ENCODE measurements at regions not wholly inside any gene's neighbourhood (a gene's known extent, or its start where the extent isn't known, plus 50 kb on each side); places are given as distances from the start of the nearest gene placed in this dataset.

DNA sequence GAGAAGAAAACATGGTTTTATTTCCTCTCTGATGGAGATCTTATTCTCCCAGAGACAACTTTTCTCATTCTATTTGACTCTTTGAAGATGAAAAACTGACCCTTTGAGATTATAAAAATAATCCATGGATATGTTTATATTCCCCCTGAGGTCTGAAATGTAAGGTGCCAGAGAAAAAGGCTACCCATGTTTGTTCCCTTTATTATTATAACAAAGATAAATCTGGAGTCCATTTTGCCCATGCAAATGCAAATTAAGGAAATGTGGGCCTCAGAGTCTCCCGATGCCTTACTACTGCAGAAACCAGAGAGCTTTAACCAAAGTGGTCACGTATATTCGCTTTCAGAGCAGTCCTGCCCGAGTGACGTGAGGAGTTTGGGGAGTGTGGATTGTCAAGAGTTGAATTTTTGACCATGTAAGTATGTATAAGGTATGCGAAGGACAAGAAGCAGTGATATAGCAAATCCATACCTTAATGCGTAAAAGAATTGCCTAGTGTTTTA, 312.5 kb downstream of the RASEF start:
- H3K9ac ChIP-seq (ENCODE audit: insufficient read depth, low read length) = no peak overlapping the region
- H3K27ac ChIP-seq (ENCODE audit: insufficient read depth, low read length) = no peak overlapping the region
- no peak overlapping the region for H3K4me3 ChIP-seq (replicated peaks in 1 of 4; ENCODE audit: control extremely low read depth in 1 of 4, insufficient read depth in 1 of 4, low read depth in 3 of 4, low read length in 4 of 4)
- H3K27me3 ChIP-seq (ENCODE audit: control insufficient read depth, insufficient read depth, low read length) = no peaks in the 10 kb centered on the region
- no peaks in the 10 kb centered on the region for H3K4me1 ChIP-seq (ENCODE audit: control insufficient read depth, extremely low read depth, insufficient read depth, low read length)
- no peak for DNase-seq (ENCODE audit: low read depth in 2 of 2)
- H3K36me3 ChIP-seq (ENCODE audit: control insufficient read depth, insufficient read depth, low read length) = no peaks in the 10 kb centered on the region
- TF ChIP-seq, protein P1, sequence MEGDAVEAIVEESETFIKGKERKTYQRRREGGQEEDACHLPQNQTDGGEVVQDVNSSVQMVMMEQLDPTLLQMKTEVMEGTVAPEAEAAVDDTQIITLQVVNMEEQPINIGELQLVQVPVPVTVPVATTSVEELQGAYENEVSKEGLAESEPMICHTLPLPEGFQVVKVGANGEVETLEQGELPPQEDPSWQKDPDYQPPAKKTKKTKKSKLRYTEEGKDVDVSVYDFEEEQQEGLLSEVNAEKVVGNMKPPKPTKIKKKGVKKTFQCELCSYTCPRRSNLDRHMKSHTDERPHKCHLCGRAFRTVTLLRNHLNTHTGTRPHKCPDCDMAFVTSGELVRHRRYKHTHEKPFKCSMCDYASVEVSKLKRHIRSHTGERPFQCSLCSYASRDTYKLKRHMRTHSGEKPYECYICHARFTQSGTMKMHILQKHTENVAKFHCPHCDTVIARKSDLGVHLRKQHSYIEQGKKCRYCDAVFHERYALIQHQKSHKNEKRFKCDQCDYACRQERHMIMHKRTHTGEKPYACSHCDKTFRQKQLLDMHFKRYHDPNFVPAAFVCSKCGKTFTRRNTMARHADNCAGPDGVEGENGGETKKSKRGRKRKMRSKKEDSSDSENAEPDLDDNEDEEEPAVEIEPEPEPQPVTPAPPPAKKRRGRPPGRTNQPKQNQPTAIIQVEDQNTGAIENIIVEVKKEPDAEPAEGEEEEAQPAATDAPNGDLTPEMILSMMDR (conservative IDR thresholded peaks at IDR 0.05 in 1 of 2, IDR thresholded peaks at IDR 0.05 in 1 of 2; ENCODE audit: low read depth in 1 of 2, low read length in 2 of 2) = no peak
- TF ChIP-seq EZH2 (IDR thresholded peaks at IDR 0.05; ENCODE audit: low read length, missing control alignments) = no peak
- no peak overlapping the region for H3K4me2 ChIP-seq (ENCODE audit: extremely low read depth, insufficient read depth, low read length)
- H4K20me1 ChIP-seq (ENCODE audit: control insufficient read depth, extremely low read depth, insufficient read depth, low read length) = no peaks in the 10 kb centered on the region
- H2AFZ ChIP-seq (ENCODE audit: low read length) = no peak overlapping the region
- no peaks in the 10 kb centered on the region for H3K9me3 ChIP-seq (ENCODE audit: control insufficient read depth, insufficient read depth, low read depth, low read length)
- no peaks in the 10 kb centered on the region for H3K79me2 ChIP-seq (ENCODE audit: control insufficient read depth, insufficient read depth, low read length)

DNA sequence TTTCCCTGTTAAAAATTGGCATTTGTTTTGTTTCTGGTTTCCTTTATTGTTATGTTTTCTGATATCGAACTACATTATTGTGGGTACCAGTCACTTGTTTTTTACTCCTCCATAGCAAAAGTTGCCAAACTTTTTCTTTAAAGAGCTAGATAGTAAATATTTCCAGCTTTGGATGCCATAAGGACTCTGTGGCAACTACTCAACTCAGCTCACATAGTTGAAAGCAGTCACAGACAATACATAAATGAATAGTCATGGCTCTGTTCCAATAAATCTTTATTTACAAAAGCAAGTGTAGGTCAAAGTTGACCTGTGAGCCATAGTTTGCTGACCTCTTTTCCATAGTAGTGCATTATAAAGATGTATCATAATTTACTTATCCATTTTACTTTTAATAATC, 305.0 kb downstream of the RASEF start:
- Histone ChIP-seq H3K27me3 (ENCODE audit: control insufficient read depth, insufficient read depth, low read length) (no peaks in the 10 kb centered on the region), H3K4me2 (ENCODE audit: extremely low read depth, insufficient read depth, low read length) (no peak overlapping the region), H4K20me1 (ENCODE audit: control insufficient read depth, extremely low read depth, insufficient read depth, low read length) (no peaks in the 10 kb centered on the region), H2AFZ (ENCODE audit: low read length) (no peak overlapping the region), H3K4me1 (ENCODE audit: control insufficient read depth, extremely low read depth, insufficient read depth, low read length) (no peaks in the 10 kb centered on the region), H3K79me2 (ENCODE audit: control insufficient read depth, insufficient read depth, low read length) (no peaks in the 10 kb centered on the region), H3K4me3 (replicated peaks in 1 of 4; ENCODE audit: control extremely low read depth in 1 of 4, insufficient read depth in 1 of 4, low read depth in 3 of 4, low read length in 4 of 4) (no peak overlapping the region), H3K9me3 (ENCODE audit: control insufficient read depth, insufficient read depth, low read depth, low read length) (no peaks in the 10 kb centered on the region), H3K9ac (ENCODE audit: insufficient read depth, low read length) (no peak overlapping the region), H3K36me3 (ENCODE audit: control insufficient read depth, insufficient read depth, low read length) (no peaks in the 10 kb centered on the region), H3K27ac (ENCODE audit: insufficient read depth, low read length) (no peak overlapping the region)
- TF ChIP-seq EZH2 (IDR thresholded peaks at IDR 0.05; ENCODE audit: low read length, missing control alignments) = no peak
- TF ChIP-seq, protein P1 (conservative IDR thresholded peaks at IDR 0.05 in 1 of 2, IDR thresholded peaks at IDR 0.05 in 1 of 2; ENCODE audit: low read depth in 1 of 2, low read length in 2 of 2) = no peak
- DNase-seq (ENCODE audit: low read depth in 2 of 2) = no peak

DNA sequence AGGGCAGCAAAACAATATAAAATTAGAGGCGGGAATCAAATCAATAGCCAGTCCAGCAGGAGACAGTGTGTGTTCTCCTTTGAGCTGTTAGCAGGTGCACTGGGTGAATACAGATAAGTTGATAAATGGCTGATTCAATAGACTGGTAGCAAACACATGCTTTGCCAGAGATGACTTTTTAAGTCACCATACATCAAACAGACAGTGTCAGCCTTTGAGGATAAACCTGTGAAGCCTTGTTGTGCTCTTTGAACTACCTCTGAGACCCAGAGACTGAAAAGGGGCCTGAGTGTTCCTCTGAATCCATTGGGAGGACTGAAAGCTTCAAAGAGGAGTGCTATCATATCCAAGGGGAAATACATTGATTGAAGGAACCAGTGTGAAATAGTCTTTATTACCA, 301.9 kb downstream of the RASEF start:
- H3K27ac ChIP-seq (ENCODE audit: insufficient read depth, low read length) = no peak overlapping the region
- no peaks in the 10 kb centered on the region for H4K20me1 ChIP-seq (ENCODE audit: control insufficient read depth, extremely low read depth, insufficient read depth, low read length)
- H3K79me2 ChIP-seq (ENCODE audit: control insufficient read depth, insufficient read depth, low read length) = no peaks in the 10 kb centered on the region
- H3K4me2 ChIP-seq (ENCODE audit: extremely low read depth, insufficient read depth, low read length) = no peak overlapping the region
- H3K4me1 ChIP-seq (ENCODE audit: control insufficient read depth, extremely low read depth, insufficient read depth, low read length) = no peaks in the 10 kb centered on the region
- H3K9ac ChIP-seq (ENCODE audit: insufficient read depth, low read length) = no peak overlapping the region
- no peak overlapping the region for H2AFZ ChIP-seq (ENCODE audit: low read length)
- H3K27me3 ChIP-seq (ENCODE audit: control insufficient read depth, insufficient read depth, low read length) = no peaks in the 10 kb centered on the region
- no peaks in the 10 kb centered on the region for H3K9me3 ChIP-seq (ENCODE audit: control insufficient read depth, insufficient read depth, low read depth, low read length)
- DNase-seq (ENCODE audit: low read depth in 2 of 2) = no peak
- no peak for TF ChIP-seq EZH2 (IDR thresholded peaks at IDR 0.05; ENCODE audit: low read length, missing control alignments)
- TF ChIP-seq, protein P1 (conservative IDR thresholded peaks at IDR 0.05 in 1 of 2, IDR thresholded peaks at IDR 0.05 in 1 of 2; ENCODE audit: low read depth in 1 of 2, low read length in 2 of 2) = no peak
- H3K36me3 ChIP-seq (ENCODE audit: control insufficient read depth, insufficient read depth, low read length) = no peaks in the 10 kb centered on the region
- H3K4me3 ChIP-seq (replicated peaks in 1 of 4; ENCODE audit: control extremely low read depth in 1 of 4, insufficient read depth in 1 of 4, low read depth in 3 of 4, low read length in 4 of 4) = no peak overlapping the region
